Osteoblast (primary cell): ENCODE measurements at regions not wholly inside any gene's neighbourhood (a gene's known extent, or its start where the extent isn't known, plus 50 kb on each side); places are given as distances from the start of the nearest gene placed in this dataset.
A peak's percentile ranks its signal among the peaks of the same experiment; 100 is the strongest.

Source experiments
- DNase-seq: peaks from one replicate; pipeline ENCODE4 v3.0.0; 2011; ENCODE audit warnings: low spot score, mixed read lengths; ENCODE audit not compliant: insufficient read length; ENCODE audit errors: missing footprints
- H2AFZ ChIP-seq: 2 replicates; pipeline ENCODE4 v1.6.0; 2011; ENCODE audit warnings: mild to moderate bottlenecking, low read length
- H3K27ac ChIP-seq: 2 replicates; pipeline ENCODE4 v1.5.1; 2011; ENCODE audit warnings: mild to moderate bottlenecking, low read depth, low read length, moderate library complexity
- H3K27me3 ChIP-seq: 2 replicates; pipeline ENCODE4 v1.6.0; 2012; ENCODE audit warnings: mild to moderate bottlenecking, control low read depth, inconsistent platforms, low read length, moderate library complexity; ENCODE audit not compliant: insufficient read depth
- H3K36me3 ChIP-seq: 2 replicates; pipeline ENCODE4 v1.5.1; 2011; ENCODE audit warnings: mild to moderate bottlenecking, low read length, control low read depth, moderate library complexity; ENCODE audit not compliant: insufficient read depth
- H3K4me1 ChIP-seq: 2 replicates; pipeline ENCODE4 v1.5.1; 2011; ENCODE audit warnings: mild to moderate bottlenecking, low read length, control low read depth, moderate library complexity; ENCODE audit not compliant: insufficient read depth
- H3K4me2 ChIP-seq: 2 replicates; pipeline ENCODE4 v1.6.0; 2011; ENCODE audit warnings: mild to moderate bottlenecking, low read length; ENCODE audit not compliant: insufficient read depth
- H3K4me3 ChIP-seq: fragments of 200-600 bp; sonication (generic); 3 replicates; pipeline ENCODE4 v1.5.1; 2012; ENCODE audit warnings: mild to moderate bottlenecking, low read length, inconsistent platforms; ENCODE audit not compliant: insufficient read depth
- H3K79me2 ChIP-seq: 2 replicates; pipeline ENCODE4 v1.6.0; 2012; ENCODE audit warnings: mild to moderate bottlenecking, low read length, control low read depth, inconsistent platforms; ENCODE audit not compliant: insufficient read depth
- H3K9me3 ChIP-seq: 2 replicates; pipeline ENCODE4 v1.5.1; 2011; ENCODE audit warnings: low read depth, low read length, control low read depth
- H4K20me1 ChIP-seq: 2 replicates; pipeline ENCODE4 v1.6.0; 2012; ENCODE audit warnings: mild to moderate bottlenecking, low read length, control low read depth; ENCODE audit not compliant: insufficient read depth
- TF ChIP-seq, protein P1 (sequence below): IDR thresholded peaks from 2 replicates; pipeline ENCODE4 v1.5.1; 2011; ENCODE audit warnings: mild to moderate bottlenecking, low read depth, low read length, moderate library complexity; ENCODE audit errors: extremely low read depth

DNA sequence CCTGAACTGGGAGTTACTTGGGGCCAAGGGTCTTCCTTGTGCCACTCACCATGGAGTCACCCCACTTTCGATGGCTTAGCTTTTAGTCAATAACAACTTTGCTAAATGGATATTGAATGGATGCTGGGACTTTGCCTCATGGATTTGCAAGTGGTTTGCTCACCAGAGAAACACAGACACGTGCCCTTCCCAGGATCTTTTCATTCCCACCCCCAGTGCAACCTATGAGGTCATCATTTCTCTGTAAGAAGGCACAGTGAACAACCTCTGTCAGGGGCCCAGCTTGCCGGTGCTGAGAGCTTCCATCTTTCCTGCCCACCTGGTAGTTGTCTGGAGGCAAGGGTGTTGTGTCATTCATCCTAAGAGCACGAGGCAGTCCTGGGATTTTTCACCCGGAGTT is 256.8 kb upstream of the PMEPA1 start:
- Histone ChIP-seq H3K9me3 (no peaks in the 10 kb centered on the region), H3K79me2 (no peaks in the 10 kb centered on the region), H2AFZ (no peak overlapping the region), H3K36me3 (no peaks in the 10 kb centered on the region), H4K20me1 (no peaks in the 10 kb centered on the region), H3K4me2 (no peak overlapping the region), H3K4me1 (peaks cover 13% of the 10 kb centered on the region), H3K4me3 (no peak overlapping the region), H3K27ac (no peak overlapping the region), H3K27me3 (no peaks in the 10 kb centered on the region)
- TF ChIP-seq, protein P1, sequence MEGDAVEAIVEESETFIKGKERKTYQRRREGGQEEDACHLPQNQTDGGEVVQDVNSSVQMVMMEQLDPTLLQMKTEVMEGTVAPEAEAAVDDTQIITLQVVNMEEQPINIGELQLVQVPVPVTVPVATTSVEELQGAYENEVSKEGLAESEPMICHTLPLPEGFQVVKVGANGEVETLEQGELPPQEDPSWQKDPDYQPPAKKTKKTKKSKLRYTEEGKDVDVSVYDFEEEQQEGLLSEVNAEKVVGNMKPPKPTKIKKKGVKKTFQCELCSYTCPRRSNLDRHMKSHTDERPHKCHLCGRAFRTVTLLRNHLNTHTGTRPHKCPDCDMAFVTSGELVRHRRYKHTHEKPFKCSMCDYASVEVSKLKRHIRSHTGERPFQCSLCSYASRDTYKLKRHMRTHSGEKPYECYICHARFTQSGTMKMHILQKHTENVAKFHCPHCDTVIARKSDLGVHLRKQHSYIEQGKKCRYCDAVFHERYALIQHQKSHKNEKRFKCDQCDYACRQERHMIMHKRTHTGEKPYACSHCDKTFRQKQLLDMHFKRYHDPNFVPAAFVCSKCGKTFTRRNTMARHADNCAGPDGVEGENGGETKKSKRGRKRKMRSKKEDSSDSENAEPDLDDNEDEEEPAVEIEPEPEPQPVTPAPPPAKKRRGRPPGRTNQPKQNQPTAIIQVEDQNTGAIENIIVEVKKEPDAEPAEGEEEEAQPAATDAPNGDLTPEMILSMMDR: no peak
- DNase-seq: no peak

DNA sequence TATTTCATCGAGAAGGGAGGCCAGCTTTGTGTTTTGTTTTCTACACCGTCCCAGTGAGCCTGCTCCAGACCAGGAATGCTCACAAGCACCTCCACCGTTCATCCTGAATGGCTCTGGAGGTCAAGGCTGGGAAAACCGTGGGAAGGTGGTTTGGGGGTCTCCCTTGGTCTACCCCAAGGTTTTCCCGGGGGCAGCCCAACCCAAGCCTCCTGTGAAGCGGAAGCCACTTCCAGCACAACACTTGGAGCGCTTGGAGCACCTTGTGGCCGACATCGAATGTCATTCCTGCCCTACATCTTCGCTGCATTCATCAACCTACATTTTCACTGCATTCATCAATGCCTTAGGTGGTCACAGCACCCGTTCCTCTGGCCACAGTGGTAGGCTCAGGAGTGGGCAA is 255.6 kb upstream of the PMEPA1 start:
- no peak overlapping the region for H3K4me2 ChIP-seq

DNA sequence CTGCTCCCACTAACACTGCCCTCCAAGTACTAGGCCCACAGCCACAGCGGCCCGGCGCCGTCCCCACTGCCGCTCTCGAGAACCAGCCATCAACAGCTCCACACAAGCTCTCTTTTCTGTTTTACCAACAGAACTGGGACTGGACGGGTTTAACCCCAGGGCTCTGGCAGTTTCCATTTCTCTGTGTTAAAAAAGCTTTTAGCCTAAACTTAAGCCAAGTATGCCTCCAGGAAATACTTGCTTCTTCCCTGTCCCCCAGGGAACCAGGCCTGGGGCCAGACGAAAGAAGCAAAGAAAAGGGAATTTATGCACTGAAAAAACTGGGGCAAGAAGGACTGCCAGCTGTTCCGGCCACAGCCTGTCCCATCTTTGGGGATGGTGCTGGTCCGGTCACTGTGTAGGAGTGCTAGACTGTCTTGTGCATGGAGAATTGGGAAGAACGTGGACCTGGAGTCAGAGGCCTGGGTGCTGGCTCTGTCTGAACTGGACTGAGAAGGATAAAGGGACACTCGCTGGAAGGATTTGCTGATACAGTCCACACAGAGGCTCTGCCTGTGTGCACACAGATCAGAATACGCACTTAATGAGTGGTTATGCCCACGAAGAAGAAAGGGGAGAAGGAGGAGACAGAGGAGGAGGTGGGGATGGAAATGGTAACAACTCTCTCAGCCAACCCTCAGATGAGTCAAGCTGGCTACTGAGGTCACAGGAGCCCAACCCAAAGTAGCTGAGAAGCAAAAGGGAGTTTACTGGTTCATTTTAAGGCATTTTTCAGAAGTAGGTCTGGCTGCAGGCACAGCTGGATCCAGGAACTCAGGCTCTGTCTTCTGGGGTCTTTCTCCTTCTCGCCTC is 254.4 kb upstream of the PMEPA1 start:
- Histone ChIP-seq H3K4me2 (peak overlapping the region; percentile 68), H3K27me3 (no peaks in the 10 kb centered on the region), H3K36me3 (no peaks in the 10 kb centered on the region), H3K79me2 (no peaks in the 10 kb centered on the region), H3K4me3 (peak overlapping the region; percentile 22), H3K27ac (peak overlapping the region; percentile 68), H3K9me3 (no peaks in the 10 kb centered on the region), H4K20me1 (no peaks in the 10 kb centered on the region), H3K4me1 (peaks cover 13% of the 10 kb centered on the region), H2AFZ (peak overlapping the region; percentile 90)
- peak; percentile 88 for DNase-seq
- TF ChIP-seq, protein P1: no peak

More for the DNA sequence above, 255.6 kb upstream of the PMEPA1 start:
- Histone ChIP-seq H3K4me3 (no peak overlapping the region), H3K27ac (no peak overlapping the region), H3K4me1 (peaks cover 13% of the 10 kb centered on the region), H3K36me3 (no peaks in the 10 kb centered on the region), H3K9me3 (no peaks in the 10 kb centered on the region), H2AFZ (no peak overlapping the region), H3K79me2 (no peaks in the 10 kb centered on the region), H3K27me3 (no peaks in the 10 kb centered on the region), H4K20me1 (no peaks in the 10 kb centered on the region)
- TF ChIP-seq, protein P1: no peak
- no peak for DNase-seq

DNA sequence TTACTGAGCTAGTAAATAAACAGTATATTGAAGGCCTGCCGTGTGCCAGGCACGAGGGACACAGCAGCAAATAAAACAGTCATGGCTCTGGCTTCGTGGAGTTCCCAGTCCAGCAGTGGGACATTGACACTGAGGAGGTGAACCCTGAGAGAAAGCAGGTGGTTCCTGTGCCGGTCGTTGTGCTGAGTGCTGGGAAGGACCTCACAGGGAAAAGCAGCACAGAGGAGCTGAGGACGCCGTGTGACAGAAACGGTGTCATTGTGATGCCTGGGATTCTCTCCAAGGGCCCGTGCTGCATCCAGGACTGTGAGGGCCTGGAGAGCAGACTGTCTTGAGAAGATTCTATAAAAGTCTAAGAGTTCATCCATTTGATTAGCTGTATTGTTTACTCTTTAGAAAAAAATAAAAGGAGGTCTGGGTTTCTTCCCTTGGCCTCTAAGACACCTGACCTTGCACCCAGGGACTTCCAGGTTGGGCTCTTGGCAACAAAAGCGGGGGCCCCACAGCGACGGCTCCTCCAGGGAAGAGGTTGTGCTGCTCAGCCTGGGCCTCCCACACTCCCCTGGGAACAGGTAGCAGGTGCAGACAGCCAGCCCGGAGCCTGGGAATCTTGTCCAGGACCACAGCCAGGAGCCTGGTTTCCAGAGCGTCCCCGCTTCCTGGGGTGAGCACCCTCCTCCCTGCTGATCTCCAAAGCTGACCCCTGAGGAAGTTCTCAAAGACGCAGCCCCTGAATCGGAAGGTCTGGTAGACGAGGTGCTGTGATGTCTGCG is 251.2 kb upstream of the PMEPA1 start:
- Histone ChIP-seq H3K36me3 (no peaks in the 10 kb centered on the region), H3K4me1 (peaks cover 16% of the 10 kb centered on the region), H3K79me2 (no peaks in the 10 kb centered on the region), H4K20me1 (no peaks in the 10 kb centered on the region), H3K4me3 (no peak overlapping the region), H3K9me3 (no peaks in the 10 kb centered on the region), H3K27ac (no peak overlapping the region), H3K4me2 (no peak overlapping the region), H3K27me3 (no peaks in the 10 kb centered on the region), H2AFZ (no peak overlapping the region)
- TF ChIP-seq, protein P1: no peak
- no peak for DNase-seq
